ENCODE measurements at regions not wholly inside any gene's neighbourhood (a gene's known extent, or its start where the extent isn't known, plus 50 kb on each side); places are given as distances from the start of the nearest gene placed in this dataset.
A peak's percentile ranks its signal among the peaks of the same experiment; 100 is the strongest.

DNA sequence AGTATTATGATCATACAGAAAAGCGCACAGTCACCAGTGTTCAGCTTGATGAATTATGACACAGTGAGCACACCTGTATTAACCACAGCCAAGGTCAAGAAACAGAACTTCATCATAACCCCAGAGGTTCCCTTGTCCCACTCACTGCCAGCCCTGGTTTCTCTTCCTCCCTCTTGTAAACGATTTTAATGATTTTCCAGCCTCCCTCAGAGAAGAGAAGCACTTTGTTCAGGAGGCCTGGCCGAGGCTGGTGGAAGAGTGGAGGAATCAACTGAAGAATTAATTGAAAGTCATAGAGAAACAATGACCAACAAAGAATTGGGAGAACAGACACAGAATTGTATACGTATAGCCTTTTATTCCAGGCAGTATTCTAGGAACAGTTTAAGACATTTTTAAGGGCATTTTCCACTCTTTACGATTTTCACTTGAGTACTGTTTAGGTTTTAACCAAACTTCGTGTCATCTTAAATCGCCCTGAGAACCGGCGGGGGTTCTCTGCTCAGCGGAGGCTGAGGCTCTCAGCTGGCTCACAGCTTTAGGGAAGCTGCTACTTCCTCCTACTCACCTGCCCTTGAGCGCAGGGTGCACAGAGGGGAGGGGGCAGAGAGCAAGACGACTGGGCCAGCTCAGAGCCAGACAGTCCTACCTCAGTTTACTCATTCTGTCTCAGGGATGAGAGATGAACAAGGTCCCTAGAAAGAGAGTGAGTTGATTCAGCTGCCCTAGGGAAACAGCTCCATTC, 108.6 kb downstream of the AKAP11 start (continued):
- TF ChIP-seq MEF2B (IDR thresholded peaks at IDR 0.05; ENCODE audit: partially characterized antibody, poor library complexity, severe bottlenecking) (peak; percentile 54), IKZF2 (IDR thresholded peaks at IDR 0.05) (peak; percentile 91 to 92), SMAD1 (IDR thresholded peaks at IDR 0.05; ENCODE audit: low read depth, partially characterized antibody) (no peak), TAF1 (IDR thresholded peaks at IDR 0.05; ENCODE audit: borderline replicate concordance, low read depth, low read length) (no peak), RCOR1 (conservative IDR thresholded peaks at IDR 0.05; ENCODE audit: low read depth, low read length) (no peak), KDM1A (IDR thresholded peaks at IDR 0.05; ENCODE audit: borderline replicate concordance) (no peak), ZNF24 (IDR thresholded peaks at IDR 0.05) (no peak), TCF3 (IDR thresholded peaks at IDR 0.05; ENCODE audit: borderline replicate concordance, insufficient read depth, low read depth, low read length) (peak; percentile 95), SMAD5 (IDR thresholded peaks at IDR 0.05; ENCODE audit: low read depth) (no peak), BMI1 (IDR thresholded peaks at IDR 0.05; ENCODE audit: borderline replicate concordance) (peak; percentile 66; the same call in 1 of the 2 replicates), TCF12 (IDR thresholded peaks at IDR 0.05; ENCODE audit: low read depth, low read length) (peak; percentile 92), SIN3A (IDR thresholded peaks at IDR 0.05; ENCODE audit: low read depth, low read length) (no peak), SMARCA5 (IDR thresholded peaks at IDR 0.05) (no peak), GATAD2B (conservative IDR thresholded peaks at IDR 0.05; ENCODE audit: low read depth) (peak; percentile 50), MTA3 (IDR thresholded peaks at IDR 0.05; ENCODE audit: borderline replicate concordance, low read length) (peak; percentile 9; the same call in 1 of the 2 replicates), NFIC (IDR thresholded peaks at IDR 0.05; ENCODE audit: low read depth, low read length) (peak; percentile 95), CREB1 (IDR thresholded peaks at IDR 0.05; ENCODE audit: low read depth) (peak; percentile 83), CHD4 (IDR thresholded peaks at IDR 0.05) (no peak), EZH2 (IDR thresholded peaks at IDR 0.05; ENCODE audit: borderline replicate concordance, control insufficient read depth, low read depth, low read length) (no peak), SPI1 (IDR thresholded peaks at IDR 0.05; ENCODE audit: borderline replicate concordance, insufficient read depth, low read depth, low read length) (peak; percentile 93), POLR2AphosphoS5 (IDR thresholded peaks at IDR 0.05; ENCODE audit: low read length) (peak; percentile 60; the same call in 1 of the 2 replicates), ZSCAN29 (IDR thresholded peaks at IDR 0.05) (no peak)
- TF ChIP-seq, protein P1, sequence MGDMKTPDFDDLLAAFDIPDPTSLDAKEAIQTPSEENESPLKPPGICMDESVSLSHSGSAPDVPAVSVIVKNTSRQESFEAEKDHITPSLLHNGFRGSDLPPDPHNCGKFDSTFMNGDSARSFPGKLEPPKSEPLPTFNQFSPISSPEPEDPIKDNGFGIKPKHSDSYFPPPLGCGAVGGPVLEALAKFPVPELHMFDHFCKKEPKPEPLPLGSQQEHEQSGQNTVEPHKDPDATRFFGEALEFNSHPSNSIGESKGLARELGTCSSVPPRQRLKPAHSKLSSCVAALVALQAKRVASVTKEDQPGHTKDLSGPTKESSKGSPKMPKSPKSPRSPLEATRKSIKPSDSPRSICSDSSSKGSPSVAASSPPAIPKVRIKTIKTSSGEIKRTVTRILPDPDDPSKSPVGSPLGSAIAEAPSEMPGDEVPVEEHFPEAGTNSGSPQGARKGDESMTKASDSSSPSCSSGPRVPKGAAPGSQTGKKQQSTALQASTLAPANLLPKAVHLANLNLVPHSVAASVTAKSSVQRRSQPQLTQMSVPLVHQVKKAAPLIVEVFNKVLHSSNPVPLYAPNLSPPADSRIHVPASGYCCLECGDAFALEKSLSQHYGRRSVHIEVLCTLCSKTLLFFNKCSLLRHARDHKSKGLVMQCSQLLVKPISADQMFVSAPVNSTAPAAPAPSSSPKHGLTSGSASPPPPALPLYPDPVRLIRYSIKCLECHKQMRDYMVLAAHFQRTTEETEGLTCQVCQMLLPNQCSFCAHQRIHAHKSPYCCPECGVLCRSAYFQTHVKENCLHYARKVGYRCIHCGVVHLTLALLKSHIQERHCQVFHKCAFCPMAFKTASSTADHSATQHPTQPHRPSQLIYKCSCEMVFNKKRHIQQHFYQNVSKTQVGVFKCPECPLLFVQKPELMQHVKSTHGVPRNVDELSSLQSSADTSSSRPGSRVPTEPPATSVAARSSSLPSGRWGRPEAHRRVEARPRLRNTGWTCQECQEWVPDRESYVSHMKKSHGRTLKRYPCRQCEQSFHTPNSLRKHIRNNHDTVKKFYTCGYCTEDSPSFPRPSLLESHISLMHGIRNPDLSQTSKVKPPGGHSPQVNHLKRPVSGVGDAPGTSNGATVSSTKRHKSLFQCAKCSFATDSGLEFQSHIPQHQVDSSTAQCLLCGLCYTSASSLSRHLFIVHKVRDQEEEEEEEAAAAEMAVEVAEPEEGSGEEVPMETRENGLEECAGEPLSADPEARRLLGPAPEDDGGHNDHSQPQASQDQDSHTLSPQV (IDR thresholded peaks at IDR 0.05): no peak
- TF ChIP-seq, protein P2, sequence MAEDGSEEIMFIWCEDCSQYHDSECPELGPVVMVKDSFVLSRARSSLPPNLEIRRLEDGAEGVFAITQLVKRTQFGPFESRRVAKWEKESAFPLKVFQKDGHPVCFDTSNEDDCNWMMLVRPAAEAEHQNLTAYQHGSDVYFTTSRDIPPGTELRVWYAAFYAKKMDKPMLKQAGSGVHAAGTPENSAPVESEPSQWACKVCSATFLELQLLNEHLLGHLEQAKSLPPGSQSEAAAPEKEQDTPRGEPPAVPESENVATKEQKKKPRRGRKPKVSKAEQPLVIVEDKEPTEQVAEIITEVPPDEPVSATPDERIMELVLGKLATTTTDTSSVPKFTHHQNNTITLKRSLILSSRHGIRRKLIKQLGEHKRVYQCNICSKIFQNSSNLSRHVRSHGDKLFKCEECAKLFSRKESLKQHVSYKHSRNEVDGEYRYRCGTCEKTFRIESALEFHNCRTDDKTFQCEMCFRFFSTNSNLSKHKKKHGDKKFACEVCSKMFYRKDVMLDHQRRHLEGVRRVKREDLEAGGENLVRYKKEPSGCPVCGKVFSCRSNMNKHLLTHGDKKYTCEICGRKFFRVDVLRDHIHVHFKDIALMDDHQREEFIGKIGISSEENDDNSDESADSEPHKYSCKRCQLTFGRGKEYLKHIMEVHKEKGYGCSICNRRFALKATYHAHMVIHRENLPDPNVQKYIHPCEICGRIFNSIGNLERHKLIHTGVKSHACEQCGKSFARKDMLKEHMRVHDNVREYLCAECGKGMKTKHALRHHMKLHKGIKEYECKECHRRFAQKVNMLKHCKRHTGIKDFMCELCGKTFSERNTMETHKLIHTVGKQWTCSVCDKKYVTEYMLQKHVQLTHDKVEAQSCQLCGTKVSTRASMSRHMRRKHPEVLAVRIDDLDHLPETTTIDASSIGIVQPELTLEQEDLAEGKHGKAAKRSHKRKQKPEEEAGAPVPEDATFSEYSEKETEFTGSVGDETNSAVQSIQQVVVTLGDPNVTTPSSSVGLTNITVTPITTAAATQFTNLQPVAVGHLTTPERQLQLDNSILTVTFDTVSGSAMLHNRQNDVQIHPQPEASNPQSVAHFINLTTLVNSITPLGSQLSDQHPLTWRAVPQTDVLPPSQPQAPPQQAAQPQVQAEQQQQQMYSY (CRISPR knock-in tag; IDR thresholded peaks at IDR 0.05): no peak
